GM19395 (cell line): ENCODE measurements at regions not wholly inside any gene's neighbourhood (a gene's known extent, or its start where the extent isn't known, plus 50 kb on each side); places are given as distances from the start of the nearest gene placed in this dataset.

Experiments
- ATAC-seq: cut with Tn5 transposase; IDR thresholded peaks from one replicate; pipeline ENCODE4 v1.9.1; 2021; ENCODE audit warnings: mild to moderate bottlenecking, moderate library complexity; ENCODE audit not compliant: unreplicated experiment

DNA sequence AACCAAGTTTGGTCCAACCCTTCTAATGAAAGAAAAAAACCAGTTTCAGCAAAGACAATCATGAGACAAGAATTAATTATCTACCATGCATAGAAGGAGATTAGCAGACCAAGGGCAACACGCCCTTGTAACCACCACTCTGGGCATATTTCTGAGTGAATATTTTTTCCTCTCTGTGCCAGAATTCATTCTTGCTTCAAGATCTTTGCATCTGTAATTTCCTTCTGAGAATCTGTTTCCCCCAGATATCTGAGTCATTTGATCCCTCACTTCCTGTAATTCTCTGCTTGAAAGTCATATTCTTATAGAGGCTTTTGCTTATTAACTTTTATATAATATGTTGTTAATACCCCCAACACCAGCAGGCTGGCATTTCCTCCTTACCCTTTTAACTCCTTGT is 243.7 kb downstream of the SLC16A7 start:
- ATAC-seq: no peak

DNA sequence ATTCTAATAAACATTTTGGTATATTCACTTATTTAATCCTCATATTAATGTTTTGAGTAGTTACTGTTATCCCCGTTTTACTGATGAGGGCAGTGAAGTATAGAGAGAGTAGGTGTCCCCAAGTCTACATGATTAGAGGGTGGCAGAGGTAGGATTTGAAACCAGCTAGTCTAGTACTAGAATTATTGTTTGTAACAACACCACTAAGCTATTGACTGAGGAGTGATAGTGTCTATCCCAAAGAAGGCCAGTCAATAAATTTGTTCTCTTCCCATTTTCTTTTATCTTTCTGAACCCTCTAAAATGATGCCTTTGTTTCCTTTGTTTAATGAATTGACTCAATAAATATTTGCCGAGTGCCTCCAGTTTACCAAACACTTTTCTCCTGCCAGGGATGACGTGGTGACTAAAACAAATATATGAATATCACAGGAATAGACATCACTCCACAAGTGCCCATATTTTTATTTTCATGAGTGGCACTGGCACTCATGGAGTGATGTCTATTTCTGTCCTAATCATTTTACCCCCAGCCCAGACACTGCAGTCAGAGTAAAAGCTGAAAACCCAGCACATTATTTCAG is 247.5 kb downstream of the SLC16A7 start:
- ATAC-seq: no peak

DNA sequence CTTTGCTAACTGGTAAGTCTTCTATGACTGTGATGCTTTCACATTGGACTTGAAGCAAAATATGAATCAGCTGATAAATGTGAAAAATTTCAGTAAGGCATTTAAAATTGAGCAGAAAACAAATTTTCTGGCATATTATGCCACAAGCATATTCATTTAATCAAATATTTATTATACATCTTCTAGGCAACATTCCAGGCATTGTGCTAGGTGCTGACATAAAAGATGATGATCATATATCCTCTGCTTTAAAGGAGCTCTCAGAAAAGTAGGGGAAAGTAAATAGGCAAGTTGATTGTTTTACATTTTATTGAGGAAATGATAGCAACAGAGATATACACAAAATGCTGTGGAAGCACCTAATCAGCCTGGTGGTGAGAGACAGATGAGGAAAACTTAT is 248.9 kb downstream of the SLC16A7 start:
- ATAC-seq: no peak

DNA sequence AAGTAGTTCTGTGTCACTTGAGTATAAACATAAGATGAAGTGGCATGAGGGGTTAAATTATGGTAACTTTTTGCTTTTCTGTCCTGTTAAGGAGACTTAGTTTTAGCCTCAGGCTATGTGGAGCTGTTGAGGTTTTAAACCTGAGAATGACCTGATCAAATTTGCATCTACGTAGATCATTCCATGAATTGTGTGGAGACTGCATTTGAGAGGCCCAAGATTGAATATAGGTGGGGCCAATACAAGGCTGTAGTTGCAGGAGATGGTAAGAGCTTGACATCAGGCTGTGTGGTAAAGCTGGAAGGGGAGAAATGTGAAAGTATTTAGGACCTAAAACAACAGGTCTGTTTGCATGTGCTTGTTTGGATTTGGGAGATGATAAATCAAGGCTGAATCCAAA is 249.5 kb downstream of the SLC16A7 start:
- no peak for ATAC-seq

DNA sequence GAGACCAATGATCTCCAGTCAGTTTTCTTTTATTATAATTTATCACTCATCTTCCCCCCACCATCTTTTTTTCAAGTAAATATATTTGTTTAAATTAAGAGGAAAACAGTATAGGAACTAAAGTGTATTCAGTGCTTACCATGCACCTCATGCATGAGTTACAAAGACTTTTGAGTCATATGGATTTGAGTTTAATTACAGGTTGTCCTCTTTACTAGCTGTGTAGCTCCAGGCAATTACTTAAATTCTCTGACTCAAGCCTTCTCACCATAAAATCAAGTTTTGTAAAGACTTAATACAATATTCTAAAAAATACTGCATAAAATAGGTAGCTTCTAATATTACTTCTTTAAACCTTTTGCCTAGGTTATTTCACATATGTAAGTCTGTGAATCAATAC is 251.3 kb downstream of the SLC16A7 start:
- ATAC-seq: no peak

DNA sequence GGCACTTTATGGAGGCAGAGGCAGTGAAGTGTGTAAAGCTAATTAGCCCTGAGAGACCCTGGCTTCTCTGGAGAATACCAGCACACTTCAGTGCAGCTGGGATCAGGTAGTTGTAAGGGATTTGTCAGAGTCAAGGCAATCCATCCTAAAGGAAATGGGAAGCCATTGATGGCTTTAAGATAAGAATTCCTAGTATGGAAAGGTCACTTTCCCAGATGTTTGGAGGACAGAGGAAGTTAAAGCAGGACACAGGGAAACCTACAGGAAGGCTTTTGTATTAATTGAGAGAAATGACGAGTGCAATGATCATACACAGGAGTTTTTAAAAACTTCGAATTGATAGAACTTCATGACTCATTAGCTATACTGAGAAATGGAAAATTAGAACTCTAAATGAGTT is 254.4 kb downstream of the SLC16A7 start:
- ATAC-seq: no peak

DNA sequence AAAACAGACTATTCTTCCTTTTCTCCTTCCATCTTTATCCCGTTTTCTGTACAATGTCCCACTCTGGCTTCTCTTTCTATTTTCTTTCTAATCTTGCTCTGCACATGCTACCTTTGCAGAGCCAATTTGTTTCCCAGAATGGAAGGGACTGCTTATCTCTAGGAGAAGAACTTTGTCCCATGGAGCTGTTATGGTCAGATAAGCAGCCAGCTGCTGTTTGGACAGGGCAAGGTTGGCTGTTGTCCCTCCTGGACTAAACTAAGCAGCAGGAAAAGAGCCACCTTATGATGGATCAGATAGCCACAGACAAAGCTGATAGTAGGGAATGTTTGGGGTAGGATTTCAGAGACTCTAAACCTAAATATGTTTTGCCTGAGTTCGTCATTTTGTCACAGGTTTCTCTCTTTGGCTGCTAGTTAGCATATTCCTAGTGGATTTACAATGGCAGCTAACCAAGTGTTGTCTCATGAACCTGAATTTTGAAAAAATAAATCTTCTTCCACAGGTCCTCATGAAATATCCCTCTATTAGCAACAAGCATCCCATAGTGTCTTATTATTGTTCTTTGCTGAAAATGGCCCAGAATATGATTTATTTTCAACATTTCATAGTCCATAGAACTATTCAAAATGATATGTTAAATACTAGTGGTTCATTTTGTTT is 262.8 kb downstream of the SLC16A7 start:
- no peak for ATAC-seq

DNA sequence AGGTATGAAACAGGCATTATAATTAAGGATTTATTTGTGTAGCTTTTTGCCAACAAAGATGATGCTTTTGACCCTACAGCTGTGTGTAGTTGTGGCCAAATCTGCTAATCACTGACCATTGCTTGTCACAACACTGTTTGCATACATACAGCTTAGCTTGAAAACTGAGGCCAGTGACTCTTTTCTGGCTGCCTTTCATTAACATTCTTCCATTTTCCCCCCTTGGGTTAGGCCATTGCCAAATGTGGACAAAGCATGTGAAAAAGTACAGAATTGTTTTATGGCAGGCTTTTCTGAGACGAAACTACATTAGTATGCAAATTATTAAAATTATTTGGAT is 263.3 kb downstream of the SLC16A7 start:
- ATAC-seq: no peak

DNA sequence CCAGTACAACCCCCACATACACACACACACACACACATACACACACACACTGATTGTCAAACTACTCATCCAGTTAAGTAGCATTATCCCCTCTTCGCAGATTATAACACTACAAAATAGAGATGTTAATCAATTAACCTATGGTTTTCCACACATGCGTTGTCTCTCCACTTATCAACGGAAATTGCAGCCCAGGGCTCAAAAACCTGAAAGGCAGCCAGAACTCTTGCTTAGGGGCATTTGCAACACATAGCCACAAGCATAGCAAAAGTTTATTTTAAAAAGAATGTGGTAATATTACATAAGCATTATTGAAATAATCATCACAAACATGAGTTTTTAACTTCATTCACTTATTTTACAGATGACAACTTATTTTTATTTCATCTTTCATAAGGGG is 265.8 kb downstream of the SLC16A7 start:
- ATAC-seq: no peak

DNA sequence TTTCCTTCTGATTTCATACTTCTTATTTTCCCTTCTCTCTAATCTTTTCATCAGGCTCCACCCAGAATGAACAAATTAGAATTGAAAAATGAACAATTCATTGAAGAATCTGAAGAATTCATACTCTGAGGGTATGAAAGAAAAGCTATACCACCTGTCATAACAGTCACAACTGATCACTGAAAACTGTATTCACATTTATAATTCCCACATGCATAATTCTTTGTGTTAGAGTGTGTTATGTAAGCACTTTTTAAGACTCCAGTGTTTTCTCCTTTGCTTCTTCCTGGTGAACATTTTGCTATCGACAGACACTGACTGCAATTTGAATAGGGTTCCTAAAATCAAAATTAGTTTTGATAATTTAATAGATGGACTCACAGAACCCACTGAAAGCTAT is 271.2 kb downstream of the SLC16A7 start:
- no peak for ATAC-seq

DNA sequence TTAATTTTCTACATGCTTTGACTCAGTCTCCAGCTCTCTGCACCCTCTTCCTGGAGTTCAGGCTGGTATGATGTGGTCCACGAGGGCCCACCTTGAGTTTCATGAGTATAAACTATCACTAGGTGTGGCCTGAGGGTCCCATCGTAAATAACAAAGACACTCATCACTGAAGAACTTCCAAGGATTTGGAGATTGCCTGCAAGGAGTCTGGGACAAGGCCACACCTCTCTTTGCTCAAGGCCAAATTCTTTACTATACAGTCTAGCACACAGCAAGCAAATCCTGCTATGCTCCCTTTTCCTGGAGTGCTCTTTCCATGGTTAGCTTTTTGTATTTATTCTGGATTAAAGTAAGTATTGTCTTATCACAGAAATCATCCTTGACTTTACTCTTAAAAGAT is 271.9 kb downstream of the SLC16A7 start:
- ATAC-seq: no peak

DNA sequence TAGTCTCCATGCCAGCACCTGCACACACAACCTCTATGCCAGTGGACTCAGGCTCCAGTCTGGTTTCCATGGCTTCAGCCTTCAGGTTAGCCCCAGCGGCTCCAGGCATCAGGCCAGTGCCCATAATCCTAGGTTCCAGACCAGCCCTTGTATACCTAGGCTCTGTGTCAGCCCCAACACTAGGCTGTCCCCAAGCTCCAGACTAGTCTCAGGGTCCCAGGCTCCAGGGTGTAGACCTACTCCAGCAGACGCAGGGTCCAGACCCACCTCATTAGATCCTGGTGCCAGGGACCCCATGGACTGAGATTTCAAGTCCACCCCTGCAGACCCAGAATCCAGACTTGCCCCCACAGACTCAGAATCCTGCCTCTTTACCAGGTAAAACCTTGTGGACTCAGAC is 275.9 kb downstream of the SLC16A7 start:
- ATAC-seq: no peak

DNA sequence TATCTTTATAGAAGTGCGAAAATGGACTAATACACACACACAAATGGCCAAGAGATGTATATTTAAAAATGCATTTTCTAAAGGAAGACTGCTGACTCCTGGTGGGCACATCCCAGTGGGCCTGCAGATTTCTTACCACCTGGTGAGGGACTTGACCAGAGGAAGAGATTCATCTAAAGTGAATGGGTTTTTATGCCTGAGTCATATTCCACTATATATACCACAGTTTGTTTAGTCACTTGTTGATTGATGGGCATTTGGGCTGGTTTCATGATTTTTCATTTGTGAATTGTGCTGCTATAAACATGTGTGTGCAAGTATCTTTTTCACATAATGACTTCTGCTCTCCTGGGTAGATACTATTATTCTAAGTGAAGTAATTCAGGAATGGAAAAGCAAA is 277.3 kb downstream of the SLC16A7 start:
- no peak for ATAC-seq

DNA sequence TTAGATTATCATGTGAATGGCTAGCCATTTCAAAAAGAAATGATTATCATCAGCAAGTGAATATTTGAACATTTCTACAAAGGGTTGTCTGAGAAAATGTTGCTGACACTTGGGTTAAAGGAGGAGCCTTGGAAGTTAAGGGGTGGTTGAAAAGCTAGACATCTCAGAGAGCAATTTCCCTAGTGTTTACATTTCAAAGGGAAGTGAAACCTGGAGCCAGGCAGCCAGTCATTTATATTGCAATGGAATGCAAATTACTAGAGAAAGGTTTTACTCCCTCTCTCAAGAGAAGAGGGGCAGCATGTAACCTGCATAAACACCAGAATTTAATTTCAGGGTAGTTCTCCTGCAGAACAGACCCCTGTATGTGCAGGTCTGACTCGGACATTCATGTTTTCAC is 279.0 kb downstream of the SLC16A7 start:
- no peak for ATAC-seq

DNA sequence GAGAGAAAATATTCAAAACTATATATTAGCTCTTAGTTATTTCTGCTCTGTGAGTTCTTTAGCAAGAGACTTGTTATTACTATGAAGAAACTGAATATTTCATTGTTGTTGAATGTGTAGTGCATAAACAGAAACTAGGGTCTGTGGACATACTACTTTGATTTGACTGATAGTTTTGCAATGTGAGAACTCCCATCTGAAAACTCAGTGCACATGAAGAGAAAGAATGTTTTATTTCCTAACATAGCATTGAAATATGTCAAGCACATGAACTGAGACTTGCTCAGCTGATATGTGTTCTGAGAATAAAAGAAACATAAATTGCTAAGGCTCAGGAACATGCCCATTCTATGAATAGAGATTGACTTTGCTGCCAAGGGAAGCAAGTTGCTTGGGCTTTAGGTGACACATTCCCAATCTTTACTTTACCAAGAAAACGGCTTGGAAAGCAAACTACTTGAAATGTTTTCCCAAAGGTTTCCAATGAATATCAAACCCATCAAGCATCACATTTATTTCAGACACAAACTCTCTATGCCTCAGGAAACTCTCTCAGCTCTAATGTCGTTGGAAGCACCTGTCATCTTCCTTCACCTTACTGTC is 290.4 kb downstream of the SLC16A7 start:
- ATAC-seq: no peak

DNA sequence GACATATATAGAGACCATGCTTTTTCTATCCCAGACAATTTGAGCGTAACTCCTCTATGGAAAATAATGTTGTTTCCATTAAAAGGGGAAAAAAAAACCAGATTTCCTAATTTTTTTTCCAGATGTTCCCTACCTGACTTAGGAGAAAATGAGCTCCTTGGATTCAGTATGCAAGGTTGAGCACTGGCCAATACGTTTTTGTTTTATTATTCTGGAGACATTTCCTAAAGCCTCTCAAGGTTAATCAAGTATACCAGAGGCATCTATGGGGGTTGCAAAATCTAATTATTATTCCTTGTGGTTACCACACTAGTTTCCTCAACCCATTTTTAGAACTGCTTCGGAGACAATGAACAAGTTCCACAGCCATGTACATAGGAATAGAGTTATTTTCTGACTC is 291.3 kb downstream of the SLC16A7 start:
- no peak for ATAC-seq

DNA sequence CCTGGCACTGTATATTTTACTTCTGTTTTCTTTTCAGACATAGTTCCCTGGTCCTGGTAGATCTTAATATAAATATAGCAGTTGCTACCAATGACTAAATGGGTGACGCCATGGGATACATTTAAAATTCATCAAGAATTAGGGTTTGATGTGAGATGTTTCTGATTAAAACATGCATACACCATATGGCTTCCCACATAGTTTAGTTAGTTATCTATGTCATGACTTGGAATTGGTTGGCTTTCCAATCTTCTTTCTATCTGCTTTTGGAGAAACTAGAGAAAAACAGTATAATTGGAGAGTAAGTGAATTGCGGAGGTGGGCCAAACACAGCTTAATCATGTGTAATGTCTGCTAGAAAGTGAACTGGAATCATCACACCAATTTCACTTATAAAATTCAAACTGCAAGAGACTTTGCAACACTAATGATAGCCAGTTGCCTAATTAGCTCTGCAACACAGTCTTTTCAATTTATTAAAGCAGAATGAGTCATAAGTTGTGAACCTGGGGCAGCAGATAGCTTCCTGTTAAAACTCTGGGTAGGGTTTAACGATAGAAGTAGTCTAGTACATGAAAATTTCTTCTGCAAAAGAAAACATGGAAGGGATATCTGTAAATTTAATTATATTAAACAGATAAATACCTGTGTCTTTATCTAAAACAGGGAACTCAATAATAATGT is 295.2 kb downstream of the SLC16A7 start:
- no peak for ATAC-seq

DNA sequence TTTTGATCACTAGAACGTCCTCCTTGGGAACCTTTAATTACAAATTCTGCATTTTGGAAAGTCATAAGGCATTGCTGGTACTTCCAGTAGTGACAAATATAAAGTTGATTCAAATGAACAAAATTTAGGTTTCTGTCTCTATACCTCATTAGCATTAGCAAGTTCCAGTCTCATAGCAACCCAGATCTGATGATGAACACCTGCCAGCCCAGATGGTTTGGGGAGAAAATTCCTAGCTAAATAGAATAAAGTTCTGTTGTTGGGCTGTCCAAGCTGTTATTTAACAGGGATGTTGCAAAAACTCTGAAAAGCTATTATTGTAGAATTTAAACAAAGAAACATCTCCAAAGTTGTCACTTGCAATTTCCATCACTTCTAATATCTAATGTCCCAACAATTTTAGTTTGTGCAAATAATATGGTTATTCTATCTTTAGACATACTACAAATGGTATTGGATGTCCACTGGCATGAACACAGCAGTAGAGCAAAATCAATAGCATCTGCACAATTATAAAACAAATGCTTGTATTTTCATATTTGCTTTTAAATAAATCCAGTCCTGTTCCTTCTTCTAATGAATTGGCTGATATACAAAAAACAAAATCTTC is 299.4 kb downstream of the SLC16A7 start:
- no peak for ATAC-seq

DNA sequence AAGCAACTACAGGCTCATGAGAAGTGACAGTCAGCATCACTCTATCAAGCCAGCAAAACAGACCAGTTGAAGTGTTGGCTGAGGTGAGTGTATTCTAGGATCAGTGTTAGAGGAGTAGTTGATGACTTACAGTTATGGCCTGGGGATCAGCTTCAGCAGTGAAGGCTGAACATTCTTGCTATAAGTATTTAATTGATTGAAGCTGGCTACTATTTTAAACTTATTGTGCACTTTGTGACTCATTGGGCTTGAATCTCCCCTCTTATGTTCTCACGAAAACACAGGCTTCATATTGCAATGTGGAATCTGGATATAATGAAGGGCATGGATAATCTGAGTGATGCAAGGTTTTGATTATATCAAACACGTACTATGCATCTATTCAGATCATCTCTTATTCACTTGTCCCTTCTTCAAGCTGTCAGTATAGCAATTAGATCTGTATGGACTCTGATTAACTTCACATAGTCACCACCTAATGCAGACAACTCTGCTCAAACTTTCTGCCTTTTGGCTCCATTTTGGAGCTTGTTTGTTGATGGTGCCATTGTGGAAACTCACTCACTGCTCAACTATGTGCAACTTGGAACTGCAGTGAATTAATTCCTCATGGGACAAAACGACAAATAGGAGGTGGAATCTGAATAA is 309.2 kb downstream of the SLC16A7 start:
- no peak for ATAC-seq

DNA sequence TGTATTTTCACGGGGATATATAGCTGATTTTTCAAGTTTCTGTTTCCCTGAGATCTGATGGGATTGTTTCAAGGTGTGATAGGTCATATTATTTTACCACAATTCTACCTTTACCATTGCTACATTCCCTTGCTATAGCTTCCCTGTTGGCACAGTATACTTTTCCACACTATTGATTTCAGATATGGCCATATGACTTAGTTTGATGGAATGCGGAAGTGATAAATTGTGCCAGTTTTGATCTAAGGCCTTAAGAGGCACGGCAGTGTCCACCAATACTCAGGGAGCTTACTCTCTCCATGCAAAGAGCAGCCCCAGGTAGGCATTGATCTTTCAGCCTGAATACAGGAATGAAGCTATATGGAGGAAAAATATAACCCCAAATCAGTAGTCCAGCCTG is 315.7 kb downstream of the SLC16A7 start:
- no peak for ATAC-seq

DNA sequence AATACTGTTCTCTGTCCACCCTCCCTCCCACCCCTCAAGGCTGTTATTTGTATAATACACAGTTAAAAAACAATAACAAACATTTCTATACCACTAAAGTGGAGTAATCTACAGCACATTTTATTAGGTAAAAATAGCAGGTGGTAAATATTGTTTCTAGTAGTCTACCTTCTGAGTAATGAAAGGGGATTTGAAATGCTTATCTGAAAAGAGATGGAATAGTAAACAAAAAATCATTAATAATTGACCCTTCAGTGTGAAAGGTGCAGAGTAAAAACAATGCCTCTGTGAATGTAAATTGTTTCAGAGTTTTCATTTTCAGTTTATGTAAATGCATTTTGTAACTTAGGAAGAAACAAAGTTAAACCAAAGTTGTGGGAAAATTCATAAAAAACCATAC is 321.2 kb downstream of the SLC16A7 start:
- ATAC-seq: no peak
